Pancreas (tissue), 10 donors: ENCODE measurements at regions not wholly inside any gene's neighbourhood (a gene's known extent, or its start where the extent isn't known, plus 50 kb on each side); places are given as distances from the start of the nearest gene placed in this dataset.
"Not testable (repeated sequence)": the region's sequence is repeated elsewhere in the genome, so short reads cannot be mapped to it uniquely, and the experiment has no call there.

ENCODE experiments used
- ATAC-seq, 4 donors: fragments of 200-7000 bp; cut with Tn5 transposase; one replicate each; pipeline versions ENCODE4 v1.8.0 to v1.9.1; 2020; ENCODE audit warnings: mild to moderate bottlenecking in 4 of 4, moderate library complexity in 4 of 4
- DNase-seq, 6 donors: peaks; one replicate each; pipeline ENCODE4 v3.0.0-alpha.2; 2020
- FAIRE-seq: peaks from 2 replicates; lab custom pipeline; 2012; peaks lifted over from hg19 to GRCh38; lab: Jason Lieb, UNC
- H3K27ac ChIP-seq, 4 donors: fragments of 200-600 bp; sonication (generic); 1 replicate in 3 of 4; 2 replicates in 1 of 4; pipeline versions ENCODE4 v1.5.0 to v1.8.0; 2020
- H3K27me3 ChIP-seq, 4 donors: fragments of 200-600 bp; one replicate each; pipeline ENCODE4 v1.8.0; 2021
- H3K36me3 ChIP-seq, 3 donors: fragments of 200-600 bp; sonication (generic) in 1 of 3; one replicate each; pipeline versions ENCODE4 v1.5.0 to v1.8.0; 2020 to 2021
- H3K4me1 ChIP-seq, 3 donors: fragments of 200-600 bp; one replicate each; pipeline ENCODE4 v1.8.0; 2021
- H3K4me3 ChIP-seq, 4 donors: fragments of 200-600 bp; sonication (generic) in 2 of 4; one replicate each; pipeline versions ENCODE4 v1.5.0 to v1.8.0; 2020 to 2021
- H3K9me3 ChIP-seq, 4 donors: fragments of 200-600 bp; one replicate each; pipeline ENCODE4 v1.8.0; 2021
- WGBS, 2 donors: extraction: QIAGEN DNeasy Blood & Tissue Kit; methylation state at CpG; one replicate each; pipeline ENCODE4 v1.1.7; 2013; 5-methylcytosine and 5-hydroxymethylcytosine counted together
- intact Hi-C, 3 donors: fragments of 100-400 bp; cut with DNase I; formaldehyde crosslinking; loops; one replicate each; pipeline versions ENCODE4 v1.11.1 to v1.14.2; 2022
- TF ChIP-seq, protein P1 (sequence below), 4 donors: fragments of 200-600 bp; sonication (generic) in 3 of 4; IDR thresholded peaks; one replicate each; pipeline versions ENCODE4 v1.5.0 to v1.8.0; 2021; ENCODE audit warnings: antibody characterized with exemption in 4 of 4
- donor health status: healthy with polysubstance abuse.
- donor health status: DM: no; HTN: no; CAD: no; lungs with moderate emphysema.
- donor health status: DM: no; HTN: no; CAD: no.
- donor health status: control.
- donor health status: control.
- donor health status: Bipolar disorder and iron deficiency.
- donor health status: DM: yes; HTN: yes; CAD: no.
- donor health status: DM: no; HTN: no; CAD: no.
- donor health status: DM: no; HTN: no; CAD: no.
- donor health status: DM: yes; HTN: yes; CAD: no.

DNA sequence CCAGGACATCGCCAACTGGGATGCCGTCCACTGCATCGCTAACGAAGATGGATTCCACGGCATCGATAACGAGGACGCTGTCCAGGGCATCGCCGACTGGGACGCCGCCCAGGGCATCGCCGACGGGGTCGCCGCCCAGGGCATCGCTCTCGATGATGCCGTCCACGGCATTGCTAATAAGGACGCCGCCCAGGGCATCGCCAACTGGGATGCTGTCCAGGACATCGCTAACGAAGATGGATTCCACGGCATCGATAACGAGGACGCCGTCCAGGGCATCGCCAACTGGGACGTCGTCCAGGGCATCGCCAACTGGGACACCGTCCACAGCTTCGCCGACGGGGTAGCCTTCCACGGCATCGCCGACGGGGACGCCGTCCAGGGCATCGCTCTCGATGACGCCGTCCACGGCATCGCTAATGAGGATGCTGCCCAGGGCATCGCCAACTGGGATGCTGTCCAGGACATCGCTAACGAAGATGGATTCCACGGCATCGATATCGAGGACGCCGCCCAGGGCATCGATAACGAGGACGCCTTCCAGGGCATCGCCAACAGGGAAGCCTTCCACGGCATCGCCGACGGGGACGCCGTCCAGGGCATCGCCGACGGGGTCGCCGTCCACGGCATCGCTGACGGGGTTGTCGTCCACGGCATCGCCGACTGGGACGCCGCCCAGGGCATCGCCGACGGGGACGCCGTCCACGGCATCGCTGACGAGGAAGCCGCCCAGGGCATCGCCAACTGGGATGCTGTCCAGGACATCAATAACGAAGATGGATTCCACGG lies 948.4 kb downstream of the TUBA3C start:
- no peaks in the 10 kb centered on the region for H3K36me3 ChIP-seq
- no peak for FAIRE-seq
- H3K9me3 ChIP-seq: no peaks in the 10 kb centered on the region
- 94 to 97% methylated on average over 95 of the region's 95 CpGs for WGBS, 2 donors
- ATAC-seq: no peak
- no peak overlapping the region for H3K27ac ChIP-seq
- intact Hi-C loops: no loop called here
- peak in 1 of 6 donors; percentile 56 for DNase-seq
- no peaks in the 10 kb centered on the region for H3K27me3 ChIP-seq
- H3K4me1 ChIP-seq: no peaks in the 10 kb centered on the region
- H3K4me3 ChIP-seq: no peak overlapping the region
- TF ChIP-seq, protein P1, sequence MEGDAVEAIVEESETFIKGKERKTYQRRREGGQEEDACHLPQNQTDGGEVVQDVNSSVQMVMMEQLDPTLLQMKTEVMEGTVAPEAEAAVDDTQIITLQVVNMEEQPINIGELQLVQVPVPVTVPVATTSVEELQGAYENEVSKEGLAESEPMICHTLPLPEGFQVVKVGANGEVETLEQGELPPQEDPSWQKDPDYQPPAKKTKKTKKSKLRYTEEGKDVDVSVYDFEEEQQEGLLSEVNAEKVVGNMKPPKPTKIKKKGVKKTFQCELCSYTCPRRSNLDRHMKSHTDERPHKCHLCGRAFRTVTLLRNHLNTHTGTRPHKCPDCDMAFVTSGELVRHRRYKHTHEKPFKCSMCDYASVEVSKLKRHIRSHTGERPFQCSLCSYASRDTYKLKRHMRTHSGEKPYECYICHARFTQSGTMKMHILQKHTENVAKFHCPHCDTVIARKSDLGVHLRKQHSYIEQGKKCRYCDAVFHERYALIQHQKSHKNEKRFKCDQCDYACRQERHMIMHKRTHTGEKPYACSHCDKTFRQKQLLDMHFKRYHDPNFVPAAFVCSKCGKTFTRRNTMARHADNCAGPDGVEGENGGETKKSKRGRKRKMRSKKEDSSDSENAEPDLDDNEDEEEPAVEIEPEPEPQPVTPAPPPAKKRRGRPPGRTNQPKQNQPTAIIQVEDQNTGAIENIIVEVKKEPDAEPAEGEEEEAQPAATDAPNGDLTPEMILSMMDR (IDR thresholded peaks at IDR 0.05): no peak

DNA sequence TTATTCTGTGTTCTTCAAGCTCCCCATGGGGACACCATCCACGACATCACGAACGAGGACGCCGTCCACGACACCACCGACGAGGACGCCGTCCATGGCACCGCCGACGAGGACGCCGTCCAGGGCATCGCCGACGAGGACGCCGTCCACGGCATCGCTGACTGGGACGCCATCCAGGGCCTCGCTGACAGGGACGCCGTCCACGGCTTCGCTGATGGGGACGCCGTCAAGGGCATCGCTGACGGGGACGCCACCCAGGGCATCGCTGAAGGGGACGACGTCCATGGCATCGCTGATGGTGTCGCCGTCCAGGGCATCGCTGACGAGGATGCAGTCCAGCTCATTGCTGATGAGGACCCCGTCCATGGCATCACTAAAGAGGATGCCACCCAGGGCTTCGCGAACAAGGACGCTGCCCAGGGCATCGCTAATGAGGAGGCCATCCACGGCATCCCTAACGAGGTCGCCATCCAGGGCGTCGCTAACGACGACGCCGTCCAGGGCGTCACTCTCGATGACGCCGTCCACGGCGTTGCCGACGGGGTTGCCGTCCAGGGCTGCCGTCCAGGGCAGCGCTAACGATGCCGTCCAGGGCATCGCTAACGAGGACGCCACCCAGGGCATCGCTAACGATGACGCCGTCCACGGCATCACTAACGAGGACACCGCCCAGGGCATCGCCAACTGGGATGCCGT lies 949.2 kb downstream of the TUBA3C start:
- DNase-seq: peak in 1 of 6 donors; percentile 58
- ATAC-seq: no peak
- no peak overlapping the region for H3K4me3 ChIP-seq
- intact Hi-C loops: no loop called here
- no peaks in the 10 kb centered on the region for H3K9me3 ChIP-seq
- H3K36me3 ChIP-seq: no peaks in the 10 kb centered on the region
- TF ChIP-seq, protein P1 (IDR thresholded peaks at IDR 0.05): no peak
- no peaks in the 10 kb centered on the region for H3K4me1 ChIP-seq
- 90 to 93% methylated on average over 80 of the region's 80 CpGs for WGBS, 2 donors
- H3K27ac ChIP-seq: no peak overlapping the region
- FAIRE-seq: no peak
- no peaks in the 10 kb centered on the region for H3K27me3 ChIP-seq

DNA sequence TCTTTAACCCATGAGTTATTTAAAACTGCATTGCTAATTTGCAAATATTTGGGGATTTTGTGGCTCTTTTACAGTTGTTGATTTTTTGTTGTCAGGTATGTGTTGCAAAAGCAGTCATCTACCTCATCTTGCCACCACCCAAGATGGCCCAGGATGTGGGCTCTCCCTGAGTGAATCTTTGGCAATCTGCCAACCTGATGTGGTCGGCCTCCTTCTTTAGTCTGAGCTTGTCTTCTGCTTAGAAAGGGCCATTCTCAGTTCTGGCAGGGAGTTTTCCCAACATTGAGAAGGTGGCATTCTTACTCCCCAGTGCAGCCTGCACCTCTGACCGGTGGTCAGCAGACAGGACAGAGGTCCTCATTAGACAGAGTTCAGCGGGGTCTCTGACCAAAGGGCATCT lies 957.2 kb downstream of the TUBA3C start:
- WGBS, 2 donors: 44 to 52% methylated on average over 3 of the region's 3 CpGs
- H3K27ac ChIP-seq, ATAC-seq, DNase-seq, H3K4me1 ChIP-seq, FAIRE-seq, H3K4me3 ChIP-seq, intact Hi-C loops, H3K36me3 ChIP-seq, H3K27me3 ChIP-seq, H3K9me3 ChIP-seq: not testable (repeated sequence)

DNA sequence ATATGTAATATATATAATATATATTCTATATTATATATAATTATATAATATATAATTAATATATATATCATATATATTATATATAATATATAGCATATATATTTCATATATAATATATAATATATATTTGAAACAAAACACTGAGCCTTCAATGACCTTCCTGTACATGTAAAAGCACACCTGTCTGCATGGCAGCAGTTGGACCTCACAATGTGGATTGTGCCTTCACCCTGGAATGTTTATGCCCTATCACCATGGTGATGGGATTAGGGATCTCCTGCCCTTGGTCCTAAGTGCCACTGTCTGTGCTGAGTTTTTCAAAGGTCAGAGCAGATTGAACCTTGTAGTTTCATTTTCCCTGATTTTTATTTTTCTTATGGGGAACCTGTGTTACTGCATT lies 966.9 kb downstream of the TUBA3C start:
- H3K27ac ChIP-seq, intact Hi-C loops, FAIRE-seq: not testable (repeated sequence)

DNA sequence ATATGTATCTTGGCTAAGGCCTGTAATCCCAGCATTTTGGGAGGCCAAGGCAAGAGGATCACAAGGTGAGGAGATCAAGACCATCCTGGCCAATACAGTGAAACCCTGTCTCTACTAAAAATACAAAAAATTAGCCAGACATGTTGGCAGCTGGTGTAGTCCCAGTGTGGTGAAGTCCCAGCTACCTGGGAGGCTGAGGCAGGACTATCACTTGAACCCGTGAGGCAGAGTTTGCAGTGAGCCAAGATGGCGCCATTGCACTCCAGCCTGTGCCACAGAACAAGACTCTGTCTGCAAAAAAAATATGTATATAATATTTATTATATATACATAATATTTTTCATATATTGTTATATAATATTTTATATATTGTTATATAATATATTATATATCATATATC lies 968.1 kb downstream of the TUBA3C start:
- FAIRE-seq, H3K27ac ChIP-seq, H3K36me3 ChIP-seq, H3K4me3 ChIP-seq, DNase-seq, H3K9me3 ChIP-seq, H3K4me1 ChIP-seq, H3K27me3 ChIP-seq, intact Hi-C loops: not testable (repeated sequence)
- WGBS, 2 donors: 48 to 54% methylated on average over 2 of the region's 2 CpGs
- ATAC-seq: peak in 1 of 4 donors; percentile 51

More for the DNA sequence above, 966.9 kb downstream of the TUBA3C start:
- ATAC-seq, H3K4me3 ChIP-seq, H3K9me3 ChIP-seq, DNase-seq, H3K36me3 ChIP-seq, H3K4me1 ChIP-seq, H3K27me3 ChIP-seq: not testable (repeated sequence)

DNA sequence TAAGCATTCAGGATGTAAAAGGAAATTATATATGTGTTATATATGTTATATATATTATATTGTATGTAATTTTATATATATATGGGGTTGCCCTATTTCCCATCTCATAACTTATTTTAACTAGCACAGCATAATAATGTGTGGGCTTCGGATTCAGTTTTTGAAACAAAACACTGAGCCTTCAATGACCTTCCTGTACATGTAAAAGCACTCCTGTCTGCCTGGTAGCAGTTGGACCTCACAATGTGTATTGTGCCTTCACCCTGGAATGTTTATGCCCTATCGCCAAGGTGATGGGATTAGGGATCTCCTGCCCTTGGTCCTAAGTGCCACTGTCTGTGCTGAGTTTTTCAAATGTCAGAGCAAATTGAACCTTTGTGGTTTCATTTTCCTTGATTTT lies 968.8 kb downstream of the TUBA3C start:
- Histone ChIP-seq H3K4me3 (no peak overlapping the region), H3K27ac (no peak overlapping the region), H3K36me3 (no peaks in the 10 kb centered on the region), H3K27me3 (no peaks in the 10 kb centered on the region), H3K9me3 (no peaks in the 10 kb centered on the region), H3K4me1 (no peaks in the 10 kb centered on the region)
- WGBS, 2 donors: 59 to 64% methylated on average over 2 of the region's 2 CpGs
- intact Hi-C loops: no loop called here
- ATAC-seq (peak; percentile 53 to 82 (median 58)), DNase-seq (peak in 1 of 6 donors; percentile 11), FAIRE-seq (no peak)
- TF ChIP-seq, protein P1 (IDR thresholded peaks at IDR 0.05): no peak

DNA sequence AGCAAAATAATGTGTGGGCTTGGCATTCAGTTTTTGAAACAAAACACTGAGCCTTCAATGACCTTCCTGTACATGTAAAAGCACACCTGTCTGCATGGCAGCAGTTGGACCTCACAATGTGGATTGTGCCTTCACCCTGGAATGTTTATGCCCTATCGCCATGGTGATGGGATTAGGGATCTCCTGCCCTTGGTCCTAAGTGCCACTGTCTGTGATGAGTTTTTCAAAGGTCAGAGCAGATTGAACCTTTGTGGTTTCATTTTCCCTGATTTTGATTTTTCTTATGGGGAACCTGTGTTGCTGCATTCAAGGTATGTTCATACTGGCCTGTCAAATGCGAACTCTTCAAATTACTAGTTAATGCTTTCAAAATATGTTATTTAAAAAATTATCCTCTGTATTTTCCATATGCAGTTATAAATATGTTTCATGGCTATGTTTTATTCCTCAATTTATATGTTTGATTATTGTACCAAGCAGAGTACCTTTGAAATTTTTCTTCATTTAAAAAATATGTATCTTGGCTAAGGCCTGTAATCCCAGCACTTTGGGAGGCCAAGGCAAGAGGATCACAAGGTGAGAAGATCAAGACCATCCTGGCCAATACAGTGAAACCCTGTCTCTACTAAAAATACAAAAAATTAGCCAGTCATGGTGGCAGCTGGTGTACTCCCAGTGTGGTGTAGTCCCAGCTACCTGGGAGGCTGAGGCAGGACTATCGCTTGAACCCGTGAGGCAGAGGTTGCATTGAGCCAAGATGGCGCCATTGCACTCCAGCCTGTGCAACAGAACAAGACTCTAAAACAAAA lies 969.7 kb downstream of the TUBA3C start:
- H3K27ac ChIP-seq, H3K27me3 ChIP-seq, H3K4me1 ChIP-seq, H3K9me3 ChIP-seq, intact Hi-C loops, H3K4me3 ChIP-seq, H3K36me3 ChIP-seq, FAIRE-seq: not testable (repeated sequence)
- peak in 4 of 6 donors; percentile 23 to 77 (median 45) for DNase-seq
- peak; percentile 41 to 87 (median 68) for ATAC-seq
- 66 to 78% methylated on average over 5 of the region's 5 CpGs for WGBS, 2 donors

DNA sequence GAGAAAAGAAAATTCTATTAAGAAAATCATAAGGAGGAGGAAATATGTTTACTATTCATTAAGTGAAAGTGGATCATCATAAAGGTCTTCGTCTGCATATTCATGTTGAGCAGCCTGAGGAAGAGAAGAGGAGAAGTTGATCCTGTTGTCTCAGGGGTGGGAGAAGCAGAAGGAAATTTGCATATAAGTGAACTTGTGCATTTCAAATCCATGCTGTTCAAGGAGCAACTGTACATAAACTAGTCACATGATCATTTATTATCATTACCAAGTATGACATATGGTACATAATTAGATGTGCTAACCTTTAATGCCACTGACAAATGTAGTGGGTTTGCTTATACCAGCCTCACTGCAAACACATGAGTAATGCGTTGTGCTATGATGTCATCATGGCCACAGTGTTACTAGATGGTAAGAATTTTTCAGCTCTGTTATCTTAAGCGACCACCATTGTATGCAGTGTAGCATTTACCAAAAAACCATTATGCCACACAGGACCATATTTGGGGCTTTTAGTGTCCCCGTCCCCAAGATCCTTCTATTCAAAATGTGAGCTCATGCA lies 976.9 kb downstream of the TUBA3C start:
- WGBS, 2 donors: 26 to 54% methylated on average over 2 to 3 of the region's 4 CpGs
- H3K27me3 ChIP-seq, ATAC-seq, H3K27ac ChIP-seq, H3K4me3 ChIP-seq, H3K9me3 ChIP-seq, FAIRE-seq, DNase-seq, H3K4me1 ChIP-seq, intact Hi-C loops, H3K36me3 ChIP-seq: not testable (repeated sequence)
